GM12874 (cell line): ENCODE measurements at regions not wholly inside any gene's neighbourhood (a gene's known extent, or its start where the extent isn't known, plus 50 kb on each side); places are given as distances from the start of the nearest gene placed in this dataset.

ENCODE experiments used
- CTCF ChIP-seq: IDR thresholded peaks from 2 replicates; pipeline ENCODE4 v1.5.1; 2011; ENCODE audit warnings: low read depth, mild to moderate bottlenecking, control low read depth, low read length, moderate library complexity; ENCODE audit not compliant: insufficient read depth

DNA sequence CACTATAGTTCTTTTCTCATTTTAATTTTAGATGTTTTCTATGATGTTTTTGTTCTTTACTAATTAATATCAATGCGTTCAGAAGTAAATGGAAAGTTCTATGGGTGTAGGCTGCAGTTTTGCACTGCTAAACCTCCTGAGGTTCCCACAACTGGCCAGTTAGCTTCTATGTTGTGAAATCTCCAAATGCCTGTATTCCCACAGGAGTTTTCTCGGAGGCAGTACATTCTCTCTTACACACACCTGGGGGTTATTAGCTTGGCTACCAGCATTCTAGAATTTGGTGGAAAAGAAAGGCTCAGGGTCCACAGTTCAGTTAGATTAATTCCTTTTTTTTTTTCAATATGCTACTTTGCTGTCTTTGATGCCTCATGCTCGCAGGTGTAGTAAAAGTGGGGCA, 216.9 kb upstream of the NRIP1 start:
- TF ChIP-seq CTCF: no peak

DNA sequence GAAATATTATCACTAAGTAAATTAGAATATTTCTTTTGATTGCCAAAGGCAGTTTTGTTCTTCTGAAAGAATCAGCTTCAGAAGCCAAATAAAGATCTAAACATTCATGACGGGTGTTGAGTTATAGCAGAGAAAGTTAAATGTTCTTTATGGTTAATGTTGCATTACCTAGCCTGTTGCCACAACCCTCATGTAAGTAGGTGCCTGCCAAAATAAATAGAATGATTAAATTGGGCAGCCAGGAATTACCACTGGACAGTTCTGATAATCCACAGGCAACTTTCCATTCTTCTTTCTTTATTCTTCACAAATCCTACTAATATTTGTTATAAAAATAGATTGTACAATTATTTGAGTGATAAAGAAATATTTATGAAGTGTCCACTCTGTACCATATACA, 217.9 kb upstream of the NRIP1 start:
- TF ChIP-seq CTCF: no peak

DNA sequence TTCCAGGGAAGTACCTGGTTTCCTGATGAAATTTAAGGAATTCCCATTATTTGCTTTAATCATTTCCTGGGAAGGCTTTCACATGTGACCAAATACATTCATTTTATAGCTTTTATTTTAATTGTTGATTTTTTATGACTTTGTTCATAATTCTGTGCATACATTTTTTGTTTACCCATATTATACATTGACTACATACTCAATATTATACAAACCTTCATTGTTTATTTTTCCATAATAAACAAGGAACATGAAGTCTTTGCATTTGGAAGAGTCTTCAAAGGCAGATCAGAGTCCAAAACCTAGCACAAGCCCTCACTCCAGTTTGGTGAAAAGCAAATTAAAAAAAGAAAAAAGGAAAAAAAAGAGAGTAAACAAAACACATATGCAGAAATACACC, 218.3 kb upstream of the NRIP1 start:
- no peak for TF ChIP-seq CTCF

GRCh38 chr21:15283789-15284188, 219.0 kb upstream of the NRIP1 start:
- TF ChIP-seq CTCF: no peak

GRCh38 chr21:15285556-15285955, 220.8 kb upstream of the NRIP1 start:
- TF ChIP-seq CTCF: no peak

GRCh38 chr21:15289246-15289645, 224.4 kb upstream of the NRIP1 start:
- TF ChIP-seq CTCF: no peak

- no peak for TF ChIP-seq CTCF
Observed at GRCh38 chr21:15289896-15290841, 225.4 kb upstream of the NRIP1 start.
